Breast epithelium (tissue), 4 donors: ENCODE measurements at regions not wholly inside any gene's neighbourhood (a gene's known extent, or its start where the extent isn't known, plus 50 kb on each side); places are given as distances from the start of the nearest gene placed in this dataset.

ENCODE experiments used
- DNase-seq, 2 donors: peaks; one replicate each; pipeline ENCODE4 v3.0.0-alpha.2; 2019; ENCODE audit warnings: low spot score in 2 of 2
- H3K27ac ChIP-seq, 2 donors: fragments of 200-600 bp; sonication (generic) in 1 of 2; one replicate each; pipeline ENCODE4 v1.5.1; 2016 to 2019; ENCODE audit warnings: mild to moderate bottlenecking in 1 of 2
- H3K27me3 ChIP-seq, 2 donors: fragments of 200-600 bp; sonication (generic) in 1 of 2; one replicate each; pipeline versions ENCODE4 v1.5.1 to v1.6.0; 2017 to 2019; ENCODE audit warnings: control low read depth in 1 of 2, mild to moderate bottlenecking in 1 of 2
- H3K36me3 ChIP-seq: fragments of 200-600 bp; one replicate; pipeline ENCODE4 v1.5.1; 2019
- H3K4me1 ChIP-seq, 2 donors: fragments of 200-600 bp; sonication (generic); one replicate each; pipeline ENCODE4 v1.5.1; 2016 to 2019; ENCODE audit warnings: control low read depth in 1 of 2
- H3K4me3 ChIP-seq, 3 donors: fragments of 200-600 bp; sonication (generic); 1 replicate in 2 of 3; 2 replicates in 1 of 3; pipeline ENCODE4 v1.5.1; 2016 to 2019; ENCODE audit warnings: mild to moderate bottlenecking in 3 of 3, moderate library complexity in 2 of 3
- H3K9me3 ChIP-seq, 2 donors: fragments of 200-600 bp; sonication (generic) in 1 of 2; one replicate each; pipeline ENCODE4 v1.5.1; 2016 to 2019; ENCODE audit warnings: control low read depth in 1 of 2
- CTCF ChIP-seq, 3 donors: fragments of 450-650 bp; IDR thresholded peaks; one replicate each; pipeline ENCODE4 v1.5.1; 2016 to 2017; ENCODE audit warnings: antibody characterized with exemption in 3 of 3, mild to moderate bottlenecking in 3 of 3, moderate library complexity in 3 of 3
- POLR2A ChIP-seq: fragments of 450-650 bp; IDR thresholded peaks from one replicate; pipeline ENCODE4 v1.6.1; 2016; ENCODE audit warnings: antibody characterized with exemption, mild to moderate bottlenecking, moderate library complexity
- POLR2AphosphoS5 ChIP-seq, 3 donors: sonication (generic); formaldehyde crosslinking; IDR thresholded peaks; one replicate each; pipeline ENCODE4 v1.6.1; 2017; ENCODE audit warnings: antibody characterized with exemption in 3 of 3
- intact Hi-C: fragments of 100-400 bp; cut with DNase I; formaldehyde crosslinking; loops from one replicate; pipeline ENCODE4 v1.15.1; 2023; ENCODE audit warnings: low total_unique reads

GRCh38 chr9:115867326-115867725 lies 286.3 kb upstream of the PAPPA start:
- Histone ChIP-seq H3K27me3 (no peaks in the 10 kb centered on the region), H3K36me3 (no peaks in the 10 kb centered on the region), H3K4me1 (no peaks in the 10 kb centered on the region), H3K4me3 (no peak overlapping the region), H3K27ac (no peak overlapping the region), H3K9me3 (no peaks in the 10 kb centered on the region)
- DNase-seq, result no peak
- intact Hi-C loops, result no loop called here
- no peak for TF ChIP-seq POLR2AphosphoS5 (IDR thresholded peaks at IDR 0.05)
- no peak for TF ChIP-seq CTCF (IDR thresholded peaks at IDR 0.05)
- TF ChIP-seq POLR2A, result no peak

- intact Hi-C loops, result no loop called here
- no peak for TF ChIP-seq POLR2AphosphoS5 (IDR thresholded peaks at IDR 0.05)
- no peak for TF ChIP-seq CTCF (IDR thresholded peaks at IDR 0.05)
- no peak for TF ChIP-seq POLR2A
Measured at GRCh38 chr9:115877852-115878438, 275.6 kb upstream of the PAPPA start.

GRCh38 chr9:115879451-115879850 lies 274.1 kb upstream of the PAPPA start:
- TF ChIP-seq POLR2A, result no peak
- no peak for TF ChIP-seq CTCF (IDR thresholded peaks at IDR 0.05)
- TF ChIP-seq POLR2AphosphoS5 (IDR thresholded peaks at IDR 0.05), result no peak
- Histone ChIP-seq H3K4me1 (no peaks in the 10 kb centered on the region), H3K9me3 (no peaks in the 10 kb centered on the region), H3K27me3 (no peaks in the 10 kb centered on the region), H3K27ac (no peak overlapping the region), H3K36me3 (no peaks in the 10 kb centered on the region), H3K4me3 (no peak overlapping the region)
- intact Hi-C loops, result no loop called here
- DNase-seq, result no peak

More at GRCh38 chr9:115877852-115878438, 275.6 kb upstream of the PAPPA start:
- Histone ChIP-seq H3K27ac (no peak overlapping the region), H3K36me3 (no peaks in the 10 kb centered on the region), H3K4me1 (no peaks in the 10 kb centered on the region), H3K27me3 (no peaks in the 10 kb centered on the region), H3K4me3 (no peak overlapping the region), H3K9me3 (no peaks in the 10 kb centered on the region)
- DNase-seq, result no peak

GRCh38 chr9:115880221-115880885 lies 273.2 kb upstream of the PAPPA start:
- intact Hi-C loops, result no loop called here
- H3K4me1 ChIP-seq, result no peaks in the 10 kb centered on the region
- no peaks in the 10 kb centered on the region for H3K27me3 ChIP-seq
- TF ChIP-seq POLR2A (no peak), CTCF (IDR thresholded peaks at IDR 0.05) (no peak), POLR2AphosphoS5 (IDR thresholded peaks at IDR 0.05) (no peak)
- H3K4me3 ChIP-seq, result no peak overlapping the region
- no peaks in the 10 kb centered on the region for H3K9me3 ChIP-seq
- DNase-seq, result no peak
- no peak overlapping the region for H3K27ac ChIP-seq
- no peaks in the 10 kb centered on the region for H3K36me3 ChIP-seq

GRCh38 chr9:115882911-115883310 lies 270.7 kb upstream of the PAPPA start:
- H3K27ac ChIP-seq, result no peak overlapping the region
- no peaks in the 10 kb centered on the region for H3K9me3 ChIP-seq
- no peaks in the 10 kb centered on the region for H3K4me1 ChIP-seq
- no peak for TF ChIP-seq POLR2A
- no peak for TF ChIP-seq POLR2AphosphoS5 (IDR thresholded peaks at IDR 0.05)
- no peak for TF ChIP-seq CTCF (IDR thresholded peaks at IDR 0.05)
- no peak for DNase-seq
- no peak overlapping the region for H3K4me3 ChIP-seq
- intact Hi-C loops, result no loop called here
- no peaks in the 10 kb centered on the region for H3K36me3 ChIP-seq
- H3K27me3 ChIP-seq, result no peaks in the 10 kb centered on the region
